Body of pancreas (tissue), 4 donors: ENCODE measurements at regions not wholly inside any gene's neighbourhood (a gene's known extent, or its start where the extent isn't known, plus 50 kb on each side); places are given as distances from the start of the nearest gene placed in this dataset.

Experiments
- POLR2A ChIP-seq, 3 donors: fragments of 450-650 bp; IDR thresholded peaks; one replicate each; pipeline ENCODE4 v1.6.1; 2016; ENCODE audit warnings: antibody characterized with exemption in 3 of 3, mild to moderate bottlenecking in 2 of 3
- TF ChIP-seq, protein P1 (sequence below), 7 experiments: fragments of 450-650 bp in 4 of 7; fragments of 200-600 bp in 3 of 7; sonication (generic) in 3 of 7; IDR thresholded peaks; one replicate each; pipeline ENCODE4 v1.5.1; 2016 to 2019; ENCODE audit warnings: antibody characterized with exemption in 7 of 7

DNA sequence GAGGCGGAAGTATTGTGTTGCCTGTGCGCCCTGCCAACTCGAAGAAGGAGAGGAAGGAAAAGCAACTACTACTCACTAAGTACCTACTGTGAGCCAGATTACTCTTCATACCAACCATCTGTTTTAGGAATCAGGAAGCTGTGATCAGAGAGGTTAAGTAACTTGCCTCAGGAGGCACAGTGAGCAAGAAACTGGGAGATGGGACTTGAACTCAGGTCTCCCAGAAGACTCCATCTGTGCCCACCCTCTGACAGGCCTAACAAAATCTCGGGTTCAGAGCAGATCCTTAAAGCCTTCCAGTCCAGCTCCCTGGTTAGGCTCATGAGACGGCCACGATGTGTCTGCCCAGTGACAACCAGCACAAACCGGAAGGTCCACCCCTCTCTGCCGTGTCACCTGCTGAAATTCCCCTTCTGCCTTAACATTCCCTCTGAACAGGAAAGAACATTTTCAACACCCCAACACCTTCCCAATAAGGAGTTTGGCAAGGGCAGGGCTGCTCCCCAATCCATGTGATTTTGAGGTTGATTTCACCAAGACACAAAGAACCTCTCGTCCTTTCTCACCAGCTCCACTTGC lies 230.1 kb downstream of the TOMM20 start:
- TF ChIP-seq, protein P1, sequence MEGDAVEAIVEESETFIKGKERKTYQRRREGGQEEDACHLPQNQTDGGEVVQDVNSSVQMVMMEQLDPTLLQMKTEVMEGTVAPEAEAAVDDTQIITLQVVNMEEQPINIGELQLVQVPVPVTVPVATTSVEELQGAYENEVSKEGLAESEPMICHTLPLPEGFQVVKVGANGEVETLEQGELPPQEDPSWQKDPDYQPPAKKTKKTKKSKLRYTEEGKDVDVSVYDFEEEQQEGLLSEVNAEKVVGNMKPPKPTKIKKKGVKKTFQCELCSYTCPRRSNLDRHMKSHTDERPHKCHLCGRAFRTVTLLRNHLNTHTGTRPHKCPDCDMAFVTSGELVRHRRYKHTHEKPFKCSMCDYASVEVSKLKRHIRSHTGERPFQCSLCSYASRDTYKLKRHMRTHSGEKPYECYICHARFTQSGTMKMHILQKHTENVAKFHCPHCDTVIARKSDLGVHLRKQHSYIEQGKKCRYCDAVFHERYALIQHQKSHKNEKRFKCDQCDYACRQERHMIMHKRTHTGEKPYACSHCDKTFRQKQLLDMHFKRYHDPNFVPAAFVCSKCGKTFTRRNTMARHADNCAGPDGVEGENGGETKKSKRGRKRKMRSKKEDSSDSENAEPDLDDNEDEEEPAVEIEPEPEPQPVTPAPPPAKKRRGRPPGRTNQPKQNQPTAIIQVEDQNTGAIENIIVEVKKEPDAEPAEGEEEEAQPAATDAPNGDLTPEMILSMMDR (IDR thresholded peaks at IDR 0.05) = no peak
- TF ChIP-seq POLR2A (IDR thresholded peaks at IDR 0.05) = no peak
